Astrocyte (in vitro differentiated cells and primary cell): ENCODE measurements at regions not wholly inside any gene's neighbourhood (a gene's known extent, or its start where the extent isn't known, plus 50 kb on each side); places are given as distances from the start of the nearest gene placed in this dataset.

Source experiments
- DNase-seq: peaks from one replicate; pipeline ENCODE4 v3.0.0-alpha.2; 2010; ENCODE audit warnings: low read depth
- FAIRE-seq: peaks from 2 replicates; lab custom pipeline; 2011; peaks lifted over from hg19 to GRCh38; lab: Jason Lieb, UNC
- H2AFZ ChIP-seq: 2 replicates; pipeline ENCODE4 v1.6.0; 2012; ENCODE audit warnings: low read depth, low read length, inconsistent platforms
- H3K27ac ChIP-seq: 2 replicates; pipeline ENCODE4 v1.5.1; 2011; ENCODE audit warnings: low read depth, low read length, inconsistent platforms
- H3K27me3 ChIP-seq: 2 replicates; pipeline ENCODE4 v1.6.0; 2011; ENCODE audit warnings: low read length, inconsistent platforms; ENCODE audit not compliant: insufficient read depth
- H3K36me3 ChIP-seq: 2 replicates; pipeline ENCODE4 v1.5.1; 2011; ENCODE audit warnings: low read length, inconsistent platforms; ENCODE audit not compliant: insufficient read depth
- H3K4me1 ChIP-seq: 2 replicates; pipeline ENCODE4 v1.5.1; 2011; ENCODE audit warnings: low read length, inconsistent platforms; ENCODE audit not compliant: insufficient read depth
- H3K4me2 ChIP-seq: 2 replicates; pipeline ENCODE4 v1.6.0; 2012; ENCODE audit warnings: low read length, inconsistent platforms
- H3K4me3 ChIP-seq: 2 replicates; pipeline ENCODE4 v1.5.1; 2011; ENCODE audit warnings: low read depth, mild to moderate bottlenecking, low read length, inconsistent platforms; ENCODE audit not compliant: insufficient read depth
- H3K79me2 ChIP-seq: 2 replicates; pipeline ENCODE4 v1.6.0; 2012; ENCODE audit warnings: mild to moderate bottlenecking, low read length, inconsistent platforms; ENCODE audit not compliant: insufficient read depth
- H3K9ac ChIP-seq: 2 replicates; pipeline ENCODE4 v1.6.0; 2012; ENCODE audit warnings: mild to moderate bottlenecking, low read length, inconsistent platforms
- H3K9me3 ChIP-seq: 2 replicates; pipeline ENCODE4 v1.5.1; 2012; ENCODE audit warnings: low read depth, mild to moderate bottlenecking, low read length, inconsistent platforms; ENCODE audit not compliant: insufficient read depth
- H4K20me1 ChIP-seq: 2 replicates; pipeline ENCODE4 v1.6.0; 2012; ENCODE audit warnings: low read length, inconsistent platforms; ENCODE audit not compliant: insufficient read depth
- H3K27ac Mint-ChIP-seq: one replicate; pipeline ENCODE4 v1.8.0; 2021; ENCODE audit warnings: mild to moderate bottlenecking, mixed read lengths; ENCODE audit not compliant: unreplicated experiment
- H3K27me3 Mint-ChIP-seq: one replicate; pipeline ENCODE4 v1.8.0; 2021; ENCODE audit warnings: low read depth, mixed read lengths; ENCODE audit not compliant: unreplicated experiment
- H3K36me3 Mint-ChIP-seq: one replicate; pipeline ENCODE4 v1.8.0; 2021; ENCODE audit warnings: low read depth, mixed read lengths; ENCODE audit not compliant: unreplicated experiment
- H3K4me1 Mint-ChIP-seq: one replicate; pipeline ENCODE4 v1.8.0; 2021; ENCODE audit warnings: low read depth, mixed read lengths; ENCODE audit not compliant: unreplicated experiment
- H3K4me3 Mint-ChIP-seq: one replicate; pipeline ENCODE4 v1.8.0; 2021; ENCODE audit warnings: mild to moderate bottlenecking, moderate library complexity, mixed read lengths; ENCODE audit not compliant: unreplicated experiment
- H3K9me3 Mint-ChIP-seq: one replicate; pipeline ENCODE4 v1.8.0; 2021; ENCODE audit warnings: mild to moderate bottlenecking, mixed read lengths; ENCODE audit not compliant: unreplicated experiment
- EZH2 ChIP-seq: IDR thresholded peaks from 2 replicates; pipeline ENCODE4 v1.6.1; 2012; ENCODE audit warnings: mild to moderate bottlenecking, low read length, inconsistent platforms; ENCODE audit not compliant: insufficient read depth
- TF ChIP-seq, protein P1 (sequence below): IDR thresholded peaks from 2 replicates; pipeline ENCODE4 v1.5.1; 2011; ENCODE audit warnings: low read depth, mild to moderate bottlenecking, inconsistent platforms, low read length, moderate library complexity; ENCODE audit not compliant: insufficient read depth

DNA sequence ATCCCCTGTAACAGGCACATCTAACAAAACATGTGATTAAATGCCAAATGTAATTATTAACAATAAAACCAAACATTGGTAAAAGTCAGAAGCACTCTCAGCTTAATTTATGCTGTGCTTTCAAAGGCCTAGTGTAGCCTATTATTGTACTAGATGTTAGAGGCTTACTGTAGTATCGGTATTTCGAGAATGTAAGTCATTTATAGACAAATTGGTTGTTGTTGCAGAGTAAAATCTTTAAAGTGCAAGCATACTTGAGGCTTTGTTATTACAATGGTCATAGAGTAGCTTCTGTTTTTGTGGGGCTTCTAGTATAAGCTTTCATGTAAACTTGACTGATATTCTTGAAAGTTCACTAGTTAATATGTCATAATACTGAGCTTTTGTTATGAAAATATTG is 965.8 kb downstream of the PLA2G4A start:
- no peaks in the 10 kb centered on the region for H3K36me3 ChIP-seq
- no peaks in the 10 kb centered on the region for H3K27me3 Mint-ChIP-seq
- H3K36me3 Mint-ChIP-seq, result no peaks in the 10 kb centered on the region
- no peak overlapping the region for H3K27ac Mint-ChIP-seq
- FAIRE-seq (no peak), DNase-seq (no peak)
- no peaks in the 10 kb centered on the region for H3K4me1 ChIP-seq
- H3K4me3 Mint-ChIP-seq, result no peak overlapping the region
- TF ChIP-seq, protein P1, sequence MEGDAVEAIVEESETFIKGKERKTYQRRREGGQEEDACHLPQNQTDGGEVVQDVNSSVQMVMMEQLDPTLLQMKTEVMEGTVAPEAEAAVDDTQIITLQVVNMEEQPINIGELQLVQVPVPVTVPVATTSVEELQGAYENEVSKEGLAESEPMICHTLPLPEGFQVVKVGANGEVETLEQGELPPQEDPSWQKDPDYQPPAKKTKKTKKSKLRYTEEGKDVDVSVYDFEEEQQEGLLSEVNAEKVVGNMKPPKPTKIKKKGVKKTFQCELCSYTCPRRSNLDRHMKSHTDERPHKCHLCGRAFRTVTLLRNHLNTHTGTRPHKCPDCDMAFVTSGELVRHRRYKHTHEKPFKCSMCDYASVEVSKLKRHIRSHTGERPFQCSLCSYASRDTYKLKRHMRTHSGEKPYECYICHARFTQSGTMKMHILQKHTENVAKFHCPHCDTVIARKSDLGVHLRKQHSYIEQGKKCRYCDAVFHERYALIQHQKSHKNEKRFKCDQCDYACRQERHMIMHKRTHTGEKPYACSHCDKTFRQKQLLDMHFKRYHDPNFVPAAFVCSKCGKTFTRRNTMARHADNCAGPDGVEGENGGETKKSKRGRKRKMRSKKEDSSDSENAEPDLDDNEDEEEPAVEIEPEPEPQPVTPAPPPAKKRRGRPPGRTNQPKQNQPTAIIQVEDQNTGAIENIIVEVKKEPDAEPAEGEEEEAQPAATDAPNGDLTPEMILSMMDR, result no peak
- TF ChIP-seq EZH2, result no peak
- no peaks in the 10 kb centered on the region for H3K27me3 ChIP-seq
- H3K4me2 ChIP-seq, result no peak overlapping the region
- H2AFZ ChIP-seq, result no peak overlapping the region
- H3K4me1 Mint-ChIP-seq, result peaks cover 4% of the 10 kb centered on the region
- H3K9ac ChIP-seq, result no peak overlapping the region
- no peak overlapping the region for H3K27ac ChIP-seq
- no peaks in the 10 kb centered on the region for H3K9me3 ChIP-seq
- peaks cover 2% of the 10 kb centered on the region for H3K9me3 Mint-ChIP-seq
- no peaks in the 10 kb centered on the region for H4K20me1 ChIP-seq
- no peaks in the 10 kb centered on the region for H3K79me2 ChIP-seq
- H3K4me3 ChIP-seq, result no peak overlapping the region

DNA sequence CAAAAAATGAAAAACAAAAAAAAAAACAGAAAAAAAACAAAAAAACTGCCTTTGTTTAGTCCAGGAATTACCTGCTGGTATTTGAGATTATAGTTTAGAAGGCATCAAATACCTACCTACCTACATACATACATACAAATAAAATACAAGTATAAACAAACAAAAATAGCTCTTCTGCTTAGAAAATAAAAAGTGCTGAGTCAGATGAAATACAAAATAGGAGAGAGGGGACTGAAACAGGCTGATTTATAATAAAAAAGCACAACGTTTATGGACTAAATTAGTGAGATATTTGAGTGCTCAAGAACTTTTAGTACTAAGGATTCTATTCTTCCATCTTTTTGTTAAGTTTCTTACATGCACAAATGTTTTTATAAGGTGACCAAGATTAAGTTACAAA is 980.8 kb downstream of the PLA2G4A start:
- H2AFZ ChIP-seq, result no peak overlapping the region
- Mint-ChIP-seq H3K36me3 (no peaks in the 10 kb centered on the region), H3K4me1 (no peaks in the 10 kb centered on the region), H3K4me3 (no peak overlapping the region), H3K27ac (no peak overlapping the region), H3K27me3 (no peaks in the 10 kb centered on the region), H3K9me3 (peaks cover 6% of the 10 kb centered on the region)
- no peak overlapping the region for H3K9ac ChIP-seq
- no peaks in the 10 kb centered on the region for H3K9me3 ChIP-seq
- H3K27ac ChIP-seq, result no peak overlapping the region
- H3K79me2 ChIP-seq, result no peaks in the 10 kb centered on the region
- no peak for FAIRE-seq
- H3K4me1 ChIP-seq, result no peaks in the 10 kb centered on the region
- H3K27me3 ChIP-seq, result no peaks in the 10 kb centered on the region
- no peak for DNase-seq
- no peak overlapping the region for H3K4me2 ChIP-seq
- H3K36me3 ChIP-seq, result no peaks in the 10 kb centered on the region
- no peak overlapping the region for H3K4me3 ChIP-seq
- TF ChIP-seq, protein P1, result no peak
- TF ChIP-seq EZH2, result no peak
- H4K20me1 ChIP-seq, result no peaks in the 10 kb centered on the region

DNA sequence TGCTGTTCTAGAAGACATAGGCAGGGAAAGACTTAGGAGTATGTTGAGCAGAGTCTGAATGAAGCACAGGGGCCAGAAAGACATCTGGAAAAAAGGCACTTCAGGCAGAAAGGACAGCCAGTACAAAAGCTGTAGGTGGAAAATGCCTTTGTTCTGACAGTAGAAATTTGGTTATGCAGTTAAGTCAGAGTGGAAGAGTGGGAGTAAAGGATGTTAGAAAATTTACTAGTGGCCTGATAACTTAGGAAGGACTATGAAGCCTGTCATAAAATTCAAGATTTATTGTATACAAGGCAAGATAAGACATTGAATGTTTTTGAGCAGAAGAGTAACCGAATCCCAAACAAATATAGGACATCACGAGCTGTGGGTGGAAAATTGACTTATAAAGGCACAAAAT is 987.9 kb downstream of the PLA2G4A start:
- H2AFZ ChIP-seq, result no peak overlapping the region
- DNase-seq (peak; percentile 2), FAIRE-seq (no peak)
- no peak overlapping the region for H3K9ac ChIP-seq
- no peak overlapping the region for H3K4me3 ChIP-seq
- Mint-ChIP-seq H3K4me3 (no peak overlapping the region), H3K27ac (no peak overlapping the region), H3K36me3 (peaks cover 3% of the 10 kb centered on the region), H3K27me3 (peaks cover 2% of the 10 kb centered on the region), H3K9me3 (peaks cover 2% of the 10 kb centered on the region), H3K4me1 (no peaks in the 10 kb centered on the region)
- TF ChIP-seq, protein P1, result no peak
- no peak for TF ChIP-seq EZH2
- no peaks in the 10 kb centered on the region for H3K27me3 ChIP-seq
- H3K27ac ChIP-seq, result no peak overlapping the region
- no peaks in the 10 kb centered on the region for H3K36me3 ChIP-seq
- no peak overlapping the region for H3K4me2 ChIP-seq
- no peaks in the 10 kb centered on the region for H3K4me1 ChIP-seq
- H3K79me2 ChIP-seq, result no peaks in the 10 kb centered on the region
- H3K9me3 ChIP-seq, result no peaks in the 10 kb centered on the region
- H4K20me1 ChIP-seq, result no peaks in the 10 kb centered on the region
